ENCODE measurements at regions not wholly inside any gene's neighbourhood (a gene's known extent, or its start where the extent isn't known, plus 50 kb on each side); places are given as distances from the start of the nearest gene placed in this dataset.

DNA sequence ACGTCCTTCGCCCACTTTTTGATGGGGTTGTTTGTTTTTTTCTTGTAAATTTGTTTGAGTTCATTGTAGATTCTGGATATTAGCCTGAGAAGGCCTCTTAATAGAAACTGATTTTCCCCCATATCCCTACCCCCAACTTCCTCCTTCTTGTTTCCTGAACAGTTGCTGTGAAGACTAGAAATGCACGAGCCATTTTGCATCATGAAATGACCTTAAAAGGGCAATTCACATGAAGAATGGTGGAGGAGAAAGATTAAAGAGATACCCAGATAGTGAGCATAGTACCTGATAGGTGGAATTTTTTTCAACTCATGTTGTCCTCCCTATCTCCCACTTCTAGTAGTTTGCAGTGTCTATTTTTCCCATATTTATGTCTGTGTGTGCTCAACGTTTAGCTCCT lies 55.2 kb upstream of the KCNH8 start:
- peak; percentile 6 for DNase-seq

GRCh38 chr3:19077388-19077787 lies 70.9 kb upstream of the KCNH8 start:
- no peak for DNase-seq

GRCh38 chr3:19075037-19075436 lies 73.3 kb upstream of the KCNH8 start:
- DNase-seq, result no peak

DNA sequence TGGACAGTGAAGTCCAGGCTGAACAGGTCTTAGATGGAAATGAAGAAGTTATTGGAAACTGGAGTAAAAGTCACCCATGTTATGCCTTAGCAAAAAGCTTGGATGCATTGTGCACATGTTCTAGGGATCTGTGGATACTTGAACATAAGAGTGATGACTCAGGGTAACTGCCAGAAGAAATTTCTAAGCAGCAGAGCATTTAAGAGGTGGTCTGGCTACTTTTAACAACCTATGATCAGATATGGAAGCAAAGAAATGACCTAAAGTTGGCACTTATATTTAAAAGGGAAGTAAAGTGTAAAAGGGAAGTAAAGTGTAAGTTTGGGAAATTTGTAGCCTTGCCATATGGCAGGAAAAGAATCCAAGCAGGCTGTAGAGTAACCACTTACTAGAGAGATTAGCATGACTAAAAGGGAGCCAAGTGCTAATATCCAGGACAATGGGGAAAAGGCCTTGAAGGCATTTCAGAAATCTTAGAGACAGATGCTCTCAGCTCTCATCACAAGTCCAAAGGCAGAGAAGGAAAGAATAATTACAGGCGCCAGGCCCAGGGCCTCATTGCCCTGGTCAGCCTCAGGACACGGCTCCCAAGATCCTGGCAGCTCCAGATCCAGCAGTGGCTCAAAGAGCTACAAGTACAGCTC lies 73.9 kb upstream of the KCNH8 start:
- DNase-seq, result peak; percentile 17

DNA sequence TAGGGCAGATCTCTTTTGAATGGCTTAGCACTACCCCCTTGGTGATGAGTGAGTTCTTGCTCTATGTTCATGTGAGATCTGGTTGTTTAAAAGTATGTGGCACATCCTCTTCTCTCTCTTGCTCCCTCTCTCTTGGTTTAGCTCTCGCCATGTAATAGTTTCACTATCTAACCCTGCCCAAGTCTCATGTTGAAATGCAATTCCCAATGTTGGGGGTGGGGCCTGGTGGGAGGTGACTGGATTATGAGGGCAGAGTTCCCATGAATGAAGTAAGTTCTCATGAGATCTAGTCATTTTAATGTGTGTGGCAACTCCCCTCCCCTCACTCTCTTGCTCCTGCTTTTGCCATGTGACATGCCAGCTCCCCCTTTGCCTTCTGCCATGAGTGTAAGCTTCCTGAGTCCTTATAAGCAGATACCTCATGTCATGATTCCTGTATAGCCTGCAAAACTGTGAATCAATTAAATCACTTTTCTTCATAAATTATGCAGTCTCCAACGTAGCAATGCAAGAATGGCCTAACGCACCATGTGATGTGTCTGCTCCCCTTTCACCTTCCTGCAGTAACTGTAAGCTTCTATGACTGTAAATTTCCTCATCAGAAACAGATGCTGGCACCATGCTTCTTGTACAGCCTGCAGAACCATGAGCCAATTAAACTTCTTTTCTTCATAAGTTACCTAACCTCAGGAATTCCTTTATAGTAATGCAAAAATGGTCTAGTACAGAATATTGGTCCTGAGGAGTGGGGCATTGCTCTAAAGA lies 74.8 kb upstream of the KCNH8 start:
- no peak for DNase-seq

DNA sequence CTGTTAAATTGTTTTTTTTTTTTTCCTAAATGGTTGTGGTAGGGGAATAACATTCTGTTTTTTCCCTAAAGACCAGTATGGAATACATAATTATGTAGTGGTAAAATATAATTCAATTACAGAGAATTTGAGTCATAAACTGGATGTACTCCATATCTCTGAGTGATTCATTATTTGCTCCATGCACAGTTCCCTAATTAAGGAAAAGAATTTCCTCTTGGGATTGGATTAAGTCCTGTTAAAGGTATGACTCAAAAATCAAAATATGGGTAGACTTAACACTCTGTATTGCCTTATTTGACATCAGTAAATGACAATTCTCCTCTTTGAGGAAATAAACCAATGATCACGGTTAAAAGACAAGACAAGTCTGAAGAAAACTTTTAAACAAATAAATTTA lies 78.0 kb upstream of the KCNH8 start:
- DNase-seq, result no peak

DNA sequence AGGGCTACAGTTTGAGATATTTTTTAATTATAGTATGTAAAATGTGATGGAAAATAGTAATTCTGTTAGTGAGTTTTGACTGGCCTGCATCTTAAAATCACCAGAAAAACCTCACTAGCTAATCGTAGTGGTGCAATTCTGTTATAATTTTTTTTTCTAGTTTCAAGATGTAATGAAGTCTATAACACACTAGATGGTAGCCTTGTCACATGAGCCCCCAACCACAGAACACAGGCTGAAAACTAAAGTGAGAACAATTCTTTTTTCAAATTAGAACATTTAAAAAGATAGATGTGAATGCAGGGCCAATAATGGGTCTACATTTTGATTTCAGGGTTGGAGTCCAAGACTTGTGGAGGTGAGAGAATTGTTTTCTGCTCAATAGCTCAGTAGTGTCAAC lies 83.3 kb upstream of the KCNH8 start:
- no peak for DNase-seq

- DNase-seq, result no peak
These were observed 84.4 kb upstream of the KCNH8 start for GRCh38 chr3:19063936-19064335.

- DNase-seq, result no peak
These were observed 87.9 kb upstream of the KCNH8 start for GRCh38 chr3:19060404-19060803.

GRCh38 chr3:19052874-19053273 lies 95.4 kb upstream of the KCNH8 start:
- no peak for DNase-seq

GRCh38 chr3:19046440-19046839 lies 101.9 kb upstream of the KCNH8 start:
- no peak for DNase-seq

- no peak for DNase-seq
These were observed 117.8 kb upstream of the KCNH8 start for GRCh38 chr3:19030522-19030839.

- DNase-seq, result no peak
These were observed 118.3 kb upstream of the KCNH8 start for GRCh38 chr3:19029837-19030521.

- no peak for DNase-seq
These were observed 122.9 kb upstream of the KCNH8 start for GRCh38 chr3:19025441-19025840.

- DNase-seq, result no peak
These were observed 125.8 kb upstream of the KCNH8 start for GRCh38 chr3:19022546-19022945.

- no peak for DNase-seq
These were observed 131.5 kb upstream of the KCNH8 start for GRCh38 chr3:19016851-19017250.

DNA sequence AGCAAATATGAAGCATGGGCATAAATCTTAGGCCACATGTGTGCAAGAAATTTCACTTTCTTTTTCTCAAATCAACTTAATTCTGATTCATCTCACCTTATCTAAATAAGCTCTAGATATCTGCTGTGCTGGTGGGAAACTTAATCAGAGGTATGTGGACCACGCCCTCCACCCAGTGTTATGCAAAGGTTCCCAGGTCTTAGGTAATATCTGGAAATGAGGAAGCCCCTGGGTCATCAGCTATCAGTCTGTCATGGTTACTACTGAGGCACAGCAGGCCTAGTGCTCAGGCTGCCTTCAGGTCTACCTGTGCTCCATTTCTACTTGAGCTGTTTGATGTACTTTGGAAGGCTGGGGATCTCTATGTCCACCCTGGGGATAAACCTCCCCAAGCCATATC lies 134.4 kb upstream of the KCNH8 start:
- DNase-seq, result no peak

DNA sequence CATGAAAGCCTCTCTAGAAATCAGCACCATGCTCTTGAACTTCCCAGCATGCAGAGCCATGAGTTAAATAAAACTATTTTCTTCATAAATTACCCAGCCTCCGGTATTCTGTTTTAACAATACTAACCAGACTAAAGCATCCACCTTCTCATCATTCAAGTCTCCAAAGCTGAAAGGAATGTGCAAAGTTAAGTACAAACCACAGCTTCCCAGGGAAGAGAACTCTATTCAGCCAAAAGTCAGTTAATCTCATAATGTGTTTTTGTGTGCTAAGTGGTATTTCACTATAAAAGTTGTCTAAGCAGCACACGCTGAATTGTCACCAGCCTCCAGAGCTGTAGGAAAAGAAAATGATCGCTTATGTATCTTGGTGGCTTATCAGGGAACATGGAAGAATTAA lies 135.5 kb upstream of the KCNH8 start:
- no peak for DNase-seq

- DNase-seq, result no peak
These were observed 145.7 kb upstream of the KCNH8 start for GRCh38 chr3:19002606-19003005.

DNA sequence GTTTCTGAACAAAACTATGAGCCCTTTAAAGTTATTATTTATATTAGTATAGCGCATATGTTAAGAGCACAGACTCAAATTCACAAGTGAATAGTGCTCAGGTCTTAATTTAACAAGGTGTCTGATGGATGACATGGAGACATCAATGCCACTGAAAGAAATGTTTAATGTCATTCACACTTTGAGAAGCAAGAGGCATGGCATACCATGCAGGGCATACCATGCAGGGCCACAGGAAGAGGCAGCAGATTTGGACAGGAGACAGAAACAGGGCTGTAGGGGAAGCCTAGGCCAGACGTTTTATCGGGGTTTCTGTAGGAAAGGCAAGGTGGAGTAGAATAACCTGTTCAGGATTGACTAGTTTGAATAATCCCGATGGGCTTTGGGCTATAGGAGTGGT lies 150.2 kb upstream of the KCNH8 start:
- DNase-seq, result no peak

- no peak for DNase-seq
These were observed 155.6 kb upstream of the KCNH8 start for GRCh38 chr3:18992709-18993108.

GRCh38 chr3:18989237-18989795 lies 159.0 kb upstream of the KCNH8 start:
- DNase-seq, result no peak

GRCh38 chr3:18988614-18989229 lies 159.6 kb upstream of the KCNH8 start:
- DNase-seq, result peak; percentile 2

Measured in MV-4-11 (cell line).